GM19023 (cell line): ENCODE measurements at regions not wholly inside any gene's neighbourhood (a gene's known extent, or its start where the extent isn't known, plus 50 kb on each side); places are given as distances from the start of the nearest gene placed in this dataset.

Experiments
- ATAC-seq: cut with Tn5 transposase; IDR thresholded peaks from one replicate; pipeline ENCODE4 v1.9.1; 2021; ENCODE audit warnings: mild to moderate bottlenecking, moderate library complexity; ENCODE audit not compliant: unreplicated experiment

DNA sequence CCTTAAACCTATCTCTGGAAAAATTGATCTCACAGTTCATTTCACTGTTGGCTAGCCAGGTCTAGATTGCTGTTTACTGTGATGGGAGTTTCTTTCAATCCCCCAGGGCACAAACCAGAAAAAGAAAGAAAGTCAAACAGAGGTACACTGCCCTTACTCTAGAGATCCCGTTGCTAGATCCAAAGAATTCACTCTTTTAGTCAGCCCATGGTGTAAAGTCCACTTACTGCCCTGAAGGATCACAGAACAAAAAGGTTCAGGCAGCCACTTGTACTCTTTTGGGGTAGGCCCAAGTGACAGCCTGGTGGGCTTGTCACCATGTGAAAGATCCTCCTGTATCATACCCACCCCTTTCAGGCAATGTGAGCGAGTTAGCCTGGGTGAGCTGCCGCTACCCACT lies 162.6 kb upstream of the CCDC179 start:
- ATAC-seq = no peak

GRCh38 chr11:23023319-23023718 lies 163.0 kb upstream of the CCDC179 start:
- peak; percentile 39 for ATAC-seq

- no peak for ATAC-seq
These were observed 180.8 kb upstream of the CCDC179 start for GRCh38 chr11:23041001-23041503.

DNA sequence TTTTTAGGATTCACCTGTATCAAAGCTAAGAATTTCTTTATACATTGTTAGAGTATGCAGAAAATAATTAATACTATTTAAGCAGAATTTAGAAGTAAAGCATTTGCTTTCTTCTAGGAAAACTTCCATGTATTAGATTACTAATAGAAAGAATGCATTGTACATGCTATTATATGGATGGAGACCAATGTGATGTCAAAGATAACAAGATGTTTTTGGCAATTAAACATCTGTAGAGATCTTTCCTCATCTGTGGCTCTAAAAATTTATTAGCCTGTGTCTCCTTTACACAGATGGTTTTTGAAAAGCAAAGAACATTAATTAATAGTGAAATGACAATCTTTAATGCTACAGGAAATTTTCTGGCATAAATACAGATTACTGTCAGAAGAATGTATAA lies 198.4 kb upstream of the CCDC179 start:
- no peak for ATAC-seq

- ATAC-seq = no peak
These were observed 203.0 kb upstream of the CCDC179 start for GRCh38 chr11:23063276-23063675.

DNA sequence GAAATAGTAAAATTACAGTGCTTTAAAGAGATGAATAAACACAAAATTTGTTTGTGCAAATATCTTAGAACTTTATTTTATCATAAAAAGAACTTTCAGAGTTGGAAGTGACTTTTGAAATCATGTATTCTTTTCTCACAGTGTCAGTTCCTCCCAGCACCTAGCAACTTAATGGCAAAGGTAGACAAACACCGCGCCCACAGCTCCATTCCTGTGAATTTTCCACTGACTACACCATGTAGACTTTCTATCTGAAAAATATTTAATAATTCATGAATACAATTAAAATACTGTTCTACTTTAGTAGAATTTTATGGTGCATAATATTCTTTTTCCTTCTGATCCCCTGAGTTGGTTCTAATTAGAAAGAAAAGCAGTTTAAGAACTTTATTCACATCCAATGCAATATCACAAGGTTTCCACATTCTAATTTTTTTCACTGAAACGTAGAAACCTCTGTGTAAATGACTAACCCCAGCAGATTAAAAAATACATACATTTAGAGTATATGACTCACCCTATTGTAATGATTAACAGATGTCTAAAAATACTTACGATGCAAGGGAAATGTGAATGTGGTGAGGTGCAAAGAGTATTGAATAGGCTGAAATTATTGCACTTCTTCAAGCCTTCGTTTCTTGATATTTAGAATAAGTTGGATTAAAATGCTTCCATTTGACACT lies 218.2 kb upstream of the CCDC179 start:
- ATAC-seq = peak; percentile 73

DNA sequence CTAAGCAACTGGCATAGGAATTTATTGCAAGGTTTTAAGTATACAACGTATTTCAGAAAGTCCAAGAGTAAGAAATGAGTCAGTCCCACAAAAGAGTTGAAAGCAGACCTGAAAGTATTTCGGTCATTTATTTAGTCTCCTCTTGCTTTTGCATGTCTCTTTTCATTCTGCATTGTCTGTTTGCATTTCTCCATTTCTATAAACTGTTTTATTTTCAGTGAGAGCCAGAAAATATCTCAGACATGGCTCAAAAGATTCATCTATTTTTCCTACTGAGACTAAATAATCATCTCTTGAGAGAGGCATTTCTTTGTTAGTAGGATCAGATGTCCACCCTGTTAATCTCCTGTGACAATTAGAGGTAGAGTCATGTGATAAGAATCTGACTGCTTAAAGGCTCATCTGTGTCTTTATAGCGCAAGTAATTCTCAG lies 219.1 kb upstream of the CCDC179 start:
- peak; percentile 91 for ATAC-seq

DNA sequence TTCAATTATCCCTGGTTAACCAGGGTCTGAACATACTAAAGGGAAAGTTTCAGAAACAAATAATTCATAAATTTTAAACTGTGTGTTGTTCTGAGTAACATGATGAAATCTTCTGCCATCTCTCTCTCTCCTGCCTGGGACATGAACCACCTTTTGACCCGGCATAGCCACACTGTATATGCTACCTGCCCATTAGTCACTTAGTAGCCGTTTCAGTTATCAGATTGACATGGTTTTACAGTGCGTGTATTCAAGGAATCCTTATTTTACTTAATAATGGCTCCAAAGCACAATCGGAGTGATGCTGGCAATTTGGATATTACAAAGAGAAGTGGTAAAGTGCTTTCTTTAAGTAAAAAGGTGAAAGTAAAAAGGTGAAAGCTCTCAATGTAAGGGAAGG lies 227.1 kb upstream of the CCDC179 start:
- no peak for ATAC-seq

GRCh38 chr11:23090659-23091058 lies 230.4 kb upstream of the CCDC179 start:
- ATAC-seq = no peak

DNA sequence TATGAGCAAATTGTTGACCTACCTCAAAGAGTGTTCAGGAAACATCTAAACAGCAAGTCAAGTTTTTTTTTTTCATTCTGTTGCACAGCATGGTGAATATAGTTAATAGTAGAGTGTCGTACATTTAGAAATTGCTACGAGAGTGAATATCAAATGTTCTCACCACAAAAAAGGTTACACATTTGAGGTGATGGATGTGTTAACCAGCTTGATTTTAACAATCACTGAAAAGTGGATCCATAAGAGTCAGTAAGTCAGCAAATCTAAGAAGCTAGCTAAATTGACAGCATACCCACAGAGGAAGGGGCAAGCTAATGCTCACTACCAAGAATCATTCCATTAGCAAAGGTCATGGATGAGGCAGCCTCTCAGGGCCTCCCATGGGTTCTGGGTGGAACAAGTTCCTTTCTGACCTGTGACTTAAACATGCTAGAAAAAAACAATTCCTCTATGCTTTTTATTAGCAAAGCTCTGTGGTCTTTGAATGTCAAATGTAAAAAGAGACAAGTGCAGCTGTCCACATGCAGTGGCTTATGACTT lies 235.4 kb upstream of the CCDC179 start:
- ATAC-seq = no peak

- peak; percentile 52 for ATAC-seq
These were observed 237.6 kb upstream of the CCDC179 start for GRCh38 chr11:23097891-23098290.

DNA sequence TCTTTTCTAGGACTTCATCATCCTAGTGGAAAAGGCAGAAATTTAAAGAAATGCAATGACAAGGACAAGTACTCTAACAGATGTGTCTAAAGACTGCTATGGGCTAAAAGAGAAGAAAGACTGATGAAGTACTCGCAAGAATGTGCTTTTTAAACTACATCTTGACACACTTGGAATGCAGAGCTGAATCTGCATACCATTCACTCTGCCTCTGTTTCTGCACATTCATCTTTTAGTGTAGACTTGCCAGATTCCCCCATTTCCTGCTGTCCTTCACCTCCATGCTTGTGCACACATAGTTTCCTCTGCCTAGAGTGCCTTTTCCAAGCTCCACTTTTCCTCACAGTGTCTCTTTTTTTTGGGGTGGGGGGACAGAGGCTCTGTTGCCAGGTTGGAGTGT lies 239.0 kb upstream of the CCDC179 start:
- no peak for ATAC-seq

GRCh38 chr11:23100726-23101125 lies 240.5 kb upstream of the CCDC179 start:
- no peak for ATAC-seq

DNA sequence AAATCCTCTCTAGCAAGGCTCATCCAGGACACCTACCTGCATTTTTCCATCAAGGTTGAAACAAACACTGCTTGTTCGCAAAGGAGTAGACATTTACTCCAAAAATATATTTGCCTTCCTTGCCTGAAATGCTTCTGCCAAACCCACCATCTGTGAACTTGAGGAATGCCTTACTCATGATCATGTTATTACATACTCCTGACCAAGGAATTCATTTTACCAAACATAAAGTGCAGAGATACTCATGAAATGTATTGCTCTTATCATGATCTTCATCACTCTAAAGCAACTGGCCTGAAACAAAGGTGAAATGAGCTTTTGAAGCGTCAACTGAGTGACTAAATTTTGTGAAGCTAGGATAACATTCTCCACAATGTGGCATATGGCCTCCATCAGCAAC lies 243.1 kb upstream of the CCDC179 start:
- no peak for ATAC-seq

DNA sequence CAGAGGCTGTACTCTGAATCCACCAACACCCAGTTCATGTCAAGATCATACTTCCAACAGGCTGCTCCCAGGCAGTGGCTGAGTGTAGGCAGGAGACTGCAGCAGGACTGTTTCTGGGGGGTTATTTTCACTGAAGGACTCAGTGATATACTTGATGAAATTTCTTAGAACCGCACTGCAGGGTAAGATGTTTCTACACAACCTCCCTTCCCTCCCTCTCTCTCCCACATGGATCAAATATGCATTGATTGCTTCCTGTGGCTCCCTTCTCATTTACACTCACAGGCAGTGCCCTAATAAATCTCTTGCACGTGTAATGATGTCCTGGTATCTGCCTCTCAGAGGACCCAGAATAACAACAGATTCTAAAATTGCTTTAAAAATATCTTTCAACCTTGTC lies 251.3 kb upstream of the CCDC179 start:
- ATAC-seq = no peak

- ATAC-seq = no peak
These were observed 252.1 kb upstream of the CCDC179 start for GRCh38 chr11:23112390-23112789.

- peak; percentile 45 for ATAC-seq
These were observed 253.0 kb upstream of the CCDC179 start for GRCh38 chr11:23112987-23113886.

GRCh38 chr11:23113887-23114216 lies 253.6 kb upstream of the CCDC179 start:
- no peak for ATAC-seq

GRCh38 chr11:23123753-23124152 lies 263.5 kb upstream of the CCDC179 start:
- no peak for ATAC-seq

GRCh38 chr11:23124249-23124648 lies 264.0 kb upstream of the CCDC179 start:
- no peak for ATAC-seq

DNA sequence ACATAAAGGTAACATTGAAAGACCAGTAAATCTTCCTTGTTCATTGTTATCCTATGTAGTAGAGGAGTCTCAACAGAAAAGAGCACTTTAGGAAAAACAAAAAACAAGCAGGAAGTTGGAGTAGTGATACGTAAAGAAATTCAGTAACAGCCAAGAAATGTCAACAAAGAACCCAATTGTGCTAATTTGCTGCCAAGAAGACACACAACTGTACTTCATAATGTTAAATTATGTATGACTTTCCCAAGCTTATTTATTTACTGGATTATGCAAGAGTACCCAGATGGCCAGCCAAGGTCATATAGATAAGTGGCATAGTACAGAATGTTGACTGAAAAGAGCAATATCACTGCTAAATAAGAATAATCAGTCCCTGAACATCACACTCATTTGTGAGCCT lies 264.7 kb upstream of the CCDC179 start:
- ATAC-seq = no peak

DNA sequence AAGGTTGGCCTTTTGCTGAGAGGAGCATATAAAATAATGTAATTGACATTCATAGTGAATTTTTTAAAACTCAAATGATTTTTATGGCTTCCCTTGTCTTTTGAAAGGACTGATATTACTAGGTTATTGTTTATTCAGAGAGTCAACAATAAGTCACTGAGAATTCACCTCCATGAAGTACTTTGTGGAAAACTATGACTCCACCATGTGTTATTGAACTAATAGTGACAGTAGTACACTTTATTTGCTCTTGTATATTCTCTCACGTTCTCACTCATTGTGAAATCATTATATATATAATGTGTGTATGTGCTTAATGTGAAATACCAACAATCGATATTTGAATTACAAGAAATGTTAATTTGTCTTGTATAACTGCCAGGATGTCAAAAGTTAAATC lies 267.4 kb upstream of the CCDC179 start:
- ATAC-seq = no peak
